CD4-positive, alpha-beta T cell treated with Interleukin-6 at 100 ng/mL for 8 hours (primary cell): ENCODE measurements at regions not wholly inside any gene's neighbourhood (a gene's known extent, or its start where the extent isn't known, plus 50 kb on each side); places are given as distances from the start of the nearest gene placed in this dataset.
"Not testable (repeated sequence)": the region's sequence is repeated elsewhere in the genome, so short reads cannot be mapped to it uniquely, and the experiment has no call there.

Experiments used
- DNase-seq: peaks from one replicate; pipeline ENCODE4 v3.0.0-alpha.2; 2020; ENCODE audit warnings: mixed read lengths, low spot score

GRCh38 chr18:27382567-27383216 lies 197.6 kb upstream of the CHST9 start:
- no peak for DNase-seq

GRCh38 chr18:27378431-27379095 lies 193.5 kb upstream of the CHST9 start:
- DNase-seq = no peak

- DNase-seq = no peak
These were observed 192.1 kb upstream of the CHST9 start for GRCh38 chr18:27377251-27377650.

GRCh38 chr18:27372386-27372785 lies 187.3 kb upstream of the CHST9 start:
- DNase-seq = no peak

GRCh38 chr18:27366665-27367064 lies 181.6 kb upstream of the CHST9 start:
- no peak for DNase-seq

- DNase-seq = no peak
These were observed 181.0 kb upstream of the CHST9 start for GRCh38 chr18:27366151-27366550.

GRCh38 chr18:27363872-27364271 lies 178.8 kb upstream of the CHST9 start:
- no peak for DNase-seq

GRCh38 chr18:27361477-27361876 lies 176.4 kb upstream of the CHST9 start:
- DNase-seq = no peak

- DNase-seq = no peak
These were observed 170.2 kb upstream of the CHST9 start for GRCh38 chr18:27355308-27355707.

GRCh38 chr18:27353273-27353672 lies 168.2 kb upstream of the CHST9 start:
- DNase-seq = no peak

GRCh38 chr18:27349284-27349882 lies 164.3 kb upstream of the CHST9 start:
- no peak for DNase-seq

- DNase-seq = no peak
These were observed 146.5 kb upstream of the CHST9 start for GRCh38 chr18:27331606-27332005.

GRCh38 chr18:27314996-27315395 lies 129.9 kb upstream of the CHST9 start:
- no peak for DNase-seq

- DNase-seq = no peak
These were observed 128.6 kb upstream of the CHST9 start for GRCh38 chr18:27313678-27314077.

- no peak for DNase-seq
These were observed 127.7 kb upstream of the CHST9 start for GRCh38 chr18:27312853-27313252.

- DNase-seq = no peak
These were observed 127.0 kb upstream of the CHST9 start for GRCh38 chr18:27312153-27312552.

- DNase-seq = no peak
These were observed 126.0 kb upstream of the CHST9 start for GRCh38 chr18:27311114-27311513.

GRCh38 chr18:27301615-27302378 lies 116.7 kb upstream of the CHST9 start:
- DNase-seq = no peak

GRCh38 chr18:27298214-27298804 lies 113.2 kb upstream of the CHST9 start:
- no peak for DNase-seq

- DNase-seq = not testable (repeated sequence)
These were observed 101.0 kb upstream of the CHST9 start for GRCh38 chr18:27285973-27286562.

GRCh38 chr18:27278131-27278530 lies 93.0 kb upstream of the CHST9 start:
- no peak for DNase-seq

GRCh38 chr18:27277554-27277953 lies 92.4 kb upstream of the CHST9 start:
- no peak for DNase-seq
